DOHH2 (cell line): ENCODE measurements at regions not wholly inside any gene's neighbourhood (a gene's known extent, or its start where the extent isn't known, plus 50 kb on each side); places are given as distances from the start of the nearest gene placed in this dataset.

Source experiments
- H3F3A ChIP-seq: fragments of 200-600 bp; sonication (generic), shearing (Covaris generic); 2 replicates; pipeline ENCODE4 v1.6.0; 2016; ENCODE audit warnings: antibody characterized with exemption, mild to moderate bottlenecking; ENCODE audit not compliant: control insufficient read depth, insufficient read depth
- H3K27ac ChIP-seq: fragments of 200-600 bp; sonication (generic); 2 replicates; pipeline ENCODE4 v1.5.1; 2014; ENCODE audit warnings: low read depth, mild to moderate bottlenecking, low read length, moderate library complexity
- H3K27me3 ChIP-seq: fragments of 200-600 bp; sonication (generic); 2 replicates; pipeline ENCODE4 v1.6.1; 2014; ENCODE audit warnings: mild to moderate bottlenecking, low read length, mixed read lengths; ENCODE audit not compliant: control insufficient read depth
- H3K36me3 ChIP-seq: fragments of 200-600 bp; sonication (generic); 2 replicates; pipeline ENCODE4 v1.6.1; 2014; ENCODE audit warnings: mild to moderate bottlenecking, low read length, moderate library complexity, mixed read lengths; ENCODE audit not compliant: control insufficient read depth
- H3K4me1 ChIP-seq: fragments of 200-600 bp; sonication (generic); 2 replicates; pipeline ENCODE4 v1.6.1; 2014; ENCODE audit warnings: mild to moderate bottlenecking, low read length, mixed read lengths; ENCODE audit not compliant: control insufficient read depth
- H3K4me2 ChIP-seq: fragments of 200-600 bp; sonication (generic); 2 replicates; pipeline ENCODE4 v1.6.0; 2014; ENCODE audit warnings: mild to moderate bottlenecking, low read length, moderate library complexity
- H3K4me3 ChIP-seq: fragments of 200-600 bp; sonication (generic); 2 replicates; pipeline ENCODE4 v1.5.1; 2014; ENCODE audit warnings: mild to moderate bottlenecking, low read length, mixed read lengths
- H3K79me2 ChIP-seq: fragments of 200-600 bp; sonication (generic); 2 replicates; pipeline ENCODE4 v1.6.1; 2014; ENCODE audit warnings: mild to moderate bottlenecking, low read length, mixed read lengths; ENCODE audit not compliant: control insufficient read depth
- H3K9me2 ChIP-seq: fragments of 200-600 bp; sonication (generic); replicated peaks from 2 replicates; pipeline ENCODE4 v1.6.1; 2014; ENCODE audit warnings: mild to moderate bottlenecking, low read length, mixed read lengths; ENCODE audit not compliant: control insufficient read depth
- H3K9me3 ChIP-seq: fragments of 200-600 bp; sonication (generic); 2 replicates; pipeline ENCODE4 v1.6.1; 2014; ENCODE audit warnings: antibody characterized with exemption, low read length, mixed read lengths; ENCODE audit not compliant: control insufficient read depth, insufficient read depth
- H4K20me1 ChIP-seq: fragments of 200-600 bp; sonication (generic); 2 replicates; pipeline ENCODE4 v1.6.0; 2014; ENCODE audit warnings: low read depth, mild to moderate bottlenecking, antibody characterized with exemption, low read length, moderate library complexity; ENCODE audit not compliant: control insufficient read depth, insufficient read depth
- CTCF ChIP-seq: fragments of 200-600 bp; sonication (generic); IDR thresholded peaks from one replicate; pipeline ENCODE4 v1.5.1; 2014; ENCODE audit warnings: antibody characterized with exemption, mild to moderate bottlenecking, low read depth, low read length; ENCODE audit not compliant: poor library complexity, severe bottlenecking
- EZH2phosphoT487 ChIP-seq: fragments of 200-600 bp; sonication (generic); IDR thresholded peaks from 2 replicates; pipeline ENCODE4 v1.6.1; 2017; ENCODE audit warnings: borderline replicate concordance, mild to moderate bottlenecking, antibody characterized with exemption, low read length, moderate library complexity, mixed read lengths

- Histone ChIP-seq H3K27ac (no peak overlapping the region), H3K4me3 (no peak overlapping the region), H3K9me3 (no peaks in the 10 kb centered on the region), H4K20me1 (no peaks in the 10 kb centered on the region), H3K27me3 (no peaks in the 10 kb centered on the region), H3K9me2 (no peaks in the 10 kb centered on the region), H3K4me2 (no peak overlapping the region), H3K4me1 (no peaks in the 10 kb centered on the region), H3F3A (no peaks in the 10 kb centered on the region), H3K79me2 (no peaks in the 10 kb centered on the region), H3K36me3 (no peaks in the 10 kb centered on the region)
- TF ChIP-seq CTCF (no peak), EZH2phosphoT487 (no peak)
These were observed 145.4 kb upstream of the NREP start for GRCh38 chr5:111902436-111902835.

GRCh38 chr5:111901296-111901695, 144.3 kb upstream of the NREP start:
- H3K4me2 ChIP-seq, result no peak overlapping the region
- no peak overlapping the region for H3K27ac ChIP-seq
- H4K20me1 ChIP-seq, result no peaks in the 10 kb centered on the region
- H3K4me3 ChIP-seq, result no peak overlapping the region
- H3K36me3 ChIP-seq, result no peaks in the 10 kb centered on the region
- no peaks in the 10 kb centered on the region for H3K9me3 ChIP-seq
- TF ChIP-seq EZH2phosphoT487, result no peak
- H3K9me2 ChIP-seq, result no peaks in the 10 kb centered on the region
- no peaks in the 10 kb centered on the region for H3K79me2 ChIP-seq
- H3K27me3 ChIP-seq, result no peaks in the 10 kb centered on the region
- no peaks in the 10 kb centered on the region for H3K4me1 ChIP-seq
- no peaks in the 10 kb centered on the region for H3F3A ChIP-seq

- H3K4me1 ChIP-seq, result no peaks in the 10 kb centered on the region
- no peak for TF ChIP-seq EZH2phosphoT487
- no peak for TF ChIP-seq CTCF
- no peaks in the 10 kb centered on the region for H3K36me3 ChIP-seq
- H3K27ac ChIP-seq, result no peak overlapping the region
- no peaks in the 10 kb centered on the region for H3K9me2 ChIP-seq
- H3K27me3 ChIP-seq, result no peaks in the 10 kb centered on the region
- H4K20me1 ChIP-seq, result no peaks in the 10 kb centered on the region
- no peaks in the 10 kb centered on the region for H3K9me3 ChIP-seq
- no peaks in the 10 kb centered on the region for H3F3A ChIP-seq
- no peak overlapping the region for H3K4me2 ChIP-seq
- no peak overlapping the region for H3K4me3 ChIP-seq
- H3K79me2 ChIP-seq, result no peaks in the 10 kb centered on the region
These were observed 136.0 kb upstream of the NREP start for GRCh38 chr5:111892949-111893348.

GRCh38 chr5:111887706-111888105, 130.7 kb upstream of the NREP start:
- Histone ChIP-seq H3K4me3 (no peak overlapping the region), H3K9me3 (no peaks in the 10 kb centered on the region), H3K9me2 (no peaks in the 10 kb centered on the region), H3K27me3 (no peaks in the 10 kb centered on the region), H3F3A (no peaks in the 10 kb centered on the region), H3K4me1 (no peaks in the 10 kb centered on the region), H3K4me2 (no peak overlapping the region), H3K79me2 (no peaks in the 10 kb centered on the region), H4K20me1 (no peaks in the 10 kb centered on the region), H3K36me3 (no peaks in the 10 kb centered on the region), H3K27ac (no peak overlapping the region)
- TF ChIP-seq EZH2phosphoT487 (no peak), CTCF (no peak)
